H1 (cell line): ENCODE measurements at regions not wholly inside any gene's neighbourhood (a gene's known extent, or its start where the extent isn't known, plus 50 kb on each side); places are given as distances from the start of the nearest gene placed in this dataset.

Experiments
- CBX5 ChIP-seq: fragments of 300-800, 300-1000 bp; sonication (generic); IDR thresholded peaks from 2 replicates; pipeline ENCODE4 v1.7.1; 2016; ENCODE audit warnings: antibody characterized with exemption, low read length, low read depth
- HDAC2 ChIP-seq, 2 experiments: fragments of 300-600 bp in 1 of 2; sonication (generic) in 1 of 2; IDR thresholded peaks; 2 replicates each; pipeline ENCODE4 v1.6.1; 2011 to 2012; ENCODE audit warnings: low read depth in 2 of 2, low read length in 2 of 2, mild to moderate bottlenecking in 2 of 2, moderate library complexity in 2 of 2, borderline replicate concordance in 1 of 2, inconsistent platforms in 1 of 2
- NANOG ChIP-seq: IDR thresholded peaks from 2 replicates; pipeline ENCODE4 v1.6.1; 2011; ENCODE audit warnings: low read length, low read depth, mild to moderate bottlenecking, inconsistent platforms; ENCODE audit not compliant: insufficient read depth, poor library complexity, severe bottlenecking
- POLR2AphosphoS5 ChIP-seq: IDR thresholded peaks from 2 replicates; pipeline ENCODE4 v1.6.1; 2011; ENCODE audit warnings: low read depth, low read length
- RAD21 ChIP-seq, 2 experiments: IDR thresholded peaks in 1 of 2; conservative IDR thresholded peaks in 1 of 2; 2 replicates each; pipeline ENCODE4 v1.6.1; 2011; ENCODE audit warnings: low read depth in 2 of 2, low read length in 2 of 2, improper control_type of control experiment in 1 of 2, inconsistent platforms in 1 of 2, mild to moderate bottlenecking in 1 of 2, moderate library complexity in 1 of 2

- TF ChIP-seq HDAC2 (IDR thresholded peaks at IDR 0.05; ENCODE audit: borderline replicate concordance in 1 of 2, low read depth in 2 of 2, low read length in 2 of 2) (no peak), POLR2AphosphoS5 (no peak), CBX5 (no peak), NANOG (no peak), RAD21 (IDR thresholded peaks at IDR 0.05 in 1 of 2, conservative IDR thresholded peaks at IDR 0.05 in 1 of 2; ENCODE audit: low read depth in 2 of 2, low read length in 2 of 2) (no peak)
Observed at GRCh38 chr14:71448431-71449315, 483.6 kb upstream of the RGS6 start (continued).
